Stimulated activated naive CD8-positive, alpha-beta T cell treated with anti-CD3 and anti-CD28 coated beads, Interleukin-15, amount 100 ng/mL, for 72 hours (primary cell): ENCODE measurements at regions not wholly inside any gene's neighbourhood (a gene's known extent, or its start where the extent isn't known, plus 50 kb on each side); places are given as distances from the start of the nearest gene placed in this dataset.
"Not testable (repeated sequence)": the region's sequence is repeated elsewhere in the genome, so short reads cannot be mapped to it uniquely, and the experiment has no call there.

Experiments
- ATAC-seq: fragments of 150-1000 bp; cut with Tn5 transposase; 2 replicates; pipeline ENCODE4 v1.10.0; 2021; ENCODE audit warnings: mild to moderate bottlenecking, moderate library complexity
- DNase-seq, 2 donors: peaks; one replicate each; pipeline ENCODE4 v3.0.0; 2021 to 2022
- H3K27ac Mint-ChIP-seq, 2 donors: one replicate each; pipeline ENCODE4 v1.8.0; 2022; ENCODE audit warnings: mild to moderate bottlenecking in 2 of 2, mixed read lengths in 2 of 2, moderate library complexity in 2 of 2
- H3K27me3 Mint-ChIP-seq: one replicate; pipeline ENCODE4 v1.8.0; 2022; ENCODE audit warnings: mixed read lengths
- H3K4me1 Mint-ChIP-seq: one replicate; pipeline ENCODE4 v1.8.0; 2022; ENCODE audit warnings: mild to moderate bottlenecking, mixed read lengths
- H3K4me3 Mint-ChIP-seq, 2 donors: one replicate each; pipeline ENCODE4 v1.8.0; 2022; ENCODE audit warnings: mild to moderate bottlenecking in 2 of 2, mixed read lengths in 2 of 2, moderate library complexity in 1 of 2
- H3K9me3 Mint-ChIP-seq, 2 donors: one replicate each; pipeline ENCODE4 v1.8.0; 2022; ENCODE audit warnings: mixed read lengths in 2 of 2

- H3K27ac Mint-ChIP-seq, H3K4me3 Mint-ChIP-seq, ATAC-seq, DNase-seq, H3K4me1 Mint-ChIP-seq, H3K9me3 Mint-ChIP-seq, H3K27me3 Mint-ChIP-seq: not testable (repeated sequence)
Measured at GRCh38 chr17:21626987-21627386, 65.3 kb upstream of the KCNJ18 start.
